CD1c-positive myeloid dendritic cell (primary cell): ENCODE measurements at regions not wholly inside any gene's neighbourhood (a gene's known extent, or its start where the extent isn't known, plus 50 kb on each side); places are given as distances from the start of the nearest gene placed in this dataset.
"Not testable (repeated sequence)": the region's sequence is repeated elsewhere in the genome, so short reads cannot be mapped to it uniquely, and the experiment has no call there.

Source experiments
- DNase-seq: peaks from one replicate; pipeline ENCODE4 v3.0.0-alpha.2; 2016; ENCODE audit errors: extremely low spot score

- no peak for DNase-seq
Observed at GRCh38 chrX:850471-850916, 219.9 kb downstream of the SHOX start.

GRCh38 chrX:848386-848785 is 217.8 kb downstream of the SHOX start:
- DNase-seq, result no peak

GRCh38 chrX:843306-843705 is 212.7 kb downstream of the SHOX start:
- no peak for DNase-seq

- no peak for DNase-seq
Observed at GRCh38 chrX:840556-840955, 210.0 kb downstream of the SHOX start.

GRCh38 chrX:838666-839065 is 208.1 kb downstream of the SHOX start:
- DNase-seq, result not testable (repeated sequence)

GRCh38 chrX:835857-836256 is 205.3 kb downstream of the SHOX start:
- not testable (repeated sequence) for DNase-seq

- no peak for DNase-seq
Observed at GRCh38 chrX:830532-830931, 199.9 kb downstream of the SHOX start.

- no peak for DNase-seq
Observed at GRCh38 chrX:829145-829544, 198.6 kb downstream of the SHOX start.

GRCh38 chrX:828411-828959 is 197.9 kb downstream of the SHOX start:
- no peak for DNase-seq

- no peak for DNase-seq
Observed at GRCh38 chrX:826448-826847, 195.9 kb downstream of the SHOX start.

- no peak for DNase-seq
Observed at GRCh38 chrX:825991-826390, 195.4 kb downstream of the SHOX start.

- DNase-seq, result not testable (repeated sequence)
Observed at GRCh38 chrX:823073-823472, 192.5 kb downstream of the SHOX start.

- DNase-seq, result no peak
Observed at GRCh38 chrX:821327-822107, 190.9 kb downstream of the SHOX start.

GRCh38 chrX:819684-820083 is 189.1 kb downstream of the SHOX start:
- DNase-seq, result no peak

GRCh38 chrX:817759-818300 is 187.2 kb downstream of the SHOX start:
- no peak for DNase-seq

GRCh38 chrX:817147-817546 is 186.6 kb downstream of the SHOX start:
- DNase-seq, result not testable (repeated sequence)

GRCh38 chrX:816411-816810 is 185.8 kb downstream of the SHOX start:
- DNase-seq, result no peak

- no peak for DNase-seq
Observed at GRCh38 chrX:810186-810585, 179.6 kb downstream of the SHOX start.

- no peak for DNase-seq
Observed at GRCh38 chrX:809081-809480, 178.5 kb downstream of the SHOX start.

GRCh38 chrX:806586-806985 is 176.0 kb downstream of the SHOX start:
- no peak for DNase-seq

GRCh38 chrX:805988-806387 is 175.4 kb downstream of the SHOX start:
- DNase-seq, result no peak

GRCh38 chrX:805103-805670 is 174.6 kb downstream of the SHOX start:
- no peak for DNase-seq

- no peak for DNase-seq
Observed at GRCh38 chrX:802846-803245, 172.3 kb downstream of the SHOX start.
